HepG2 (cell line): ENCODE measurements at regions not wholly inside any gene's neighbourhood (a gene's known extent, or its start where the extent isn't known, plus 50 kb on each side); places are given as distances from the start of the nearest gene placed in this dataset.

ENCODE experiments used
- ARID2 ChIP-seq: sonication (generic); formaldehyde crosslinking; IDR thresholded peaks from 2 replicates; pipeline ENCODE4 v1.8.1; 2022; ENCODE audit warnings: mild to moderate bottlenecking, missing genetic modification reagents, borderline replicate concordance
- ELF4 ChIP-seq: sonication (generic); formaldehyde crosslinking; IDR thresholded peaks from 2 replicates; pipeline ENCODE4 v1.5.0; 2020; ENCODE audit warnings: missing genetic modification reagents, mild to moderate bottlenecking, moderate library complexity, borderline replicate concordance
- EZH2 ChIP-seq: conservative IDR thresholded peaks from 2 replicates; pipeline ENCODE4 v1.6.1; 2012; ENCODE audit warnings: mild to moderate bottlenecking, low read depth, low read length, moderate library complexity
- HDAC2 ChIP-seq: sonication (generic); formaldehyde crosslinking; IDR thresholded peaks from 2 replicates; pipeline ENCODE4 v1.4.0; 2020; ENCODE audit warnings: missing genetic modification reagents
- NFE2L1 ChIP-seq: sonication (generic); formaldehyde crosslinking; IDR thresholded peaks from 2 replicates; pipeline ENCODE4 v1.4.0; 2020; ENCODE audit warnings: missing genetic modification reagents, mild to moderate bottlenecking, borderline replicate concordance
- POLR2A ChIP-seq, 2 experiments: IDR thresholded peaks; 2 replicates each; pipeline ENCODE4 v1.6.1; 2011; ENCODE audit warnings: low read depth in 2 of 2, low read length in 2 of 2, mild to moderate bottlenecking in 1 of 2, moderate library complexity in 1 of 2; ENCODE audit not compliant: insufficient read depth in 1 of 2
- TBX2 ChIP-seq: sonication (generic); formaldehyde crosslinking; IDR thresholded peaks from 2 replicates; pipeline ENCODE4 v1.5.0; 2020; ENCODE audit warnings: missing genetic modification reagents, mild to moderate bottlenecking, borderline replicate concordance
- ZBTB7B ChIP-seq: sonication (generic); formaldehyde crosslinking; IDR thresholded peaks from 2 replicates; pipeline ENCODE4 v1.4.0; 2020; ENCODE audit warnings: missing genetic modification reagents
- ZNF317 ChIP-seq: sonication (generic); formaldehyde crosslinking; IDR thresholded peaks from 2 replicates; pipeline ENCODE4 v1.5.0; 2020; ENCODE audit warnings: mild to moderate bottlenecking, missing genetic modification reagents
- ZNF572 ChIP-seq: sonication (generic); formaldehyde crosslinking; IDR thresholded peaks from 2 replicates; pipeline ENCODE4 v1.5.1; 2020; ENCODE audit warnings: mild to moderate bottlenecking, missing genetic modification reagents
- TF ChIP-seq, protein P1 (sequence below): sonication (generic); formaldehyde crosslinking; IDR thresholded peaks from 2 replicates; pipeline ENCODE4 v1.5.0; 2020; ENCODE audit warnings: missing genetic modification reagents, mild to moderate bottlenecking, borderline replicate concordance
- TF ChIP-seq, protein P2 (sequence below): IDR thresholded peaks from 2 replicates; pipeline ENCODE4 v1.6.1; 2016; ENCODE audit warnings: low read depth, borderline replicate concordance

DNA sequence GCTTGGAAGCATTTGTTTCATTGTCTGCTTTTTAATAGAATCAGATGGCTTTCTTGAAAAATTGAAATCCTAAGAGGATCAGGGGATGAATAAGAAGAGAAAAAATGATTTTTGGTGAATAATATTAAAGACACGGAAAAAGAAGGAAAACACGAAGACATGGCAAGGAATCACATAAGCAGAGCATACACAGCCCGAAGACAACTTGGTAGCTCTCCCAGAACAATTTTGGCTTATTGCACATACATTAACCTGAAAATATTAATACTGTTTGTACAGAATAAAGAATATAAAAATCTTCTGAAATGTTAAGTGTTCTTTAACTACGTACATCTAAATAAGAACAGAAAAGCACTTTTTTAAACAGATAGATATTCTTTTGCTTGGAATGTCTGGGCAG lies 150.0 kb downstream of the SHOX2 start:
- no peak for TF ChIP-seq TBX2 (CRISPR knock-in tag)
- no peak for TF ChIP-seq ARID2 (CRISPR knock-in tag)
- TF ChIP-seq ZBTB7B (CRISPR knock-in tag): no peak
- TF ChIP-seq POLR2A (IDR thresholded peaks at IDR 0.05; ENCODE audit: insufficient read depth in 1 of 2, low read depth in 2 of 2, low read length in 2 of 2): no peak
- TF ChIP-seq, protein P1, sequence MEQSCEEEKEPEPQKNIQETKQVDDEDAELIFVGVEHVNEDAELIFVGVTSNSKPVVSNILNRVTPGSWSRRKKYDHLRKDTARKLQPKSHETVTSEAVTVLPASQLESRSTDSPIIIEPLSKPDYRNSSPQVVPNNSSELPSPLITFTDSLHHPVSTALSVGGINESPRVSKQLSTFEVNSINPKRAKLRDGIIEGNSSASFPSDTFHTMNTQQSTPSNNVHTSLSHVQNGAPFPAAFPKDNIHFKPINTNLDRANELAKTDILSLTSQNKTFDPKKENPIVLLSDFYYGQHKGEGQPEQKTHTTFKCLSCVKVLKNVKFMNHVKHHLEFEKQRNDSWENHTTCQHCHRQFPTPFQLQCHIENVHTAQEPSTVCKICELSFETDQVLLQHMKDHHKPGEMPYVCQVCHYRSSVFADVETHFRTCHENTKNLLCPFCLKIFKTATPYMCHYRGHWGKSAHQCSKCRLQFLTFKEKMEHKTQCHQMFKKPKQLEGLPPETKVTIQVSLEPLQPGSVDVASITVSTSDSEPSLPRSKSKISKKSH: no peak
- no peak for TF ChIP-seq NFE2L1 (CRISPR knock-in tag)
- TF ChIP-seq ZNF572 (CRISPR knock-in tag): no peak
- no peak for TF ChIP-seq ZNF317 (CRISPR knock-in tag)
- no peak for TF ChIP-seq ELF4 (CRISPR knock-in tag)
- TF ChIP-seq EZH2: no peak
- TF ChIP-seq, protein P2, sequence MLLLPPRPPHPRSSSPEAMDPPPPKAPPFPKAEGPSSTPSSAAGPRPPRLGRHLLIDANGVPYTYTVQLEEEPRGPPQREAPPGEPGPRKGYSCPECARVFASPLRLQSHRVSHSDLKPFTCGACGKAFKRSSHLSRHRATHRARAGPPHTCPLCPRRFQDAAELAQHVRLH (CRISPR knock-in tag): no peak
- TF ChIP-seq HDAC2: no peak
